Spleen (tissue), 11 donors: ENCODE measurements at regions not wholly inside any gene's neighbourhood (a gene's known extent, or its start where the extent isn't known, plus 50 kb on each side); places are given as distances from the start of the nearest gene placed in this dataset.

Experiments used
- DNase-seq: peaks from one replicate; pipeline ENCODE4 v3.0.0-alpha.2; 2020
- H3K27ac ChIP-seq, 8 donors: fragments of 200-600 bp; sonication (generic) in 7 of 8; 1 replicate in 4 of 8; 2 replicates in 4 of 8; pipeline versions ENCODE4 v1.5.0 to v1.8.0; 2016 to 2021; ENCODE audit warnings: inconsistent platforms in 4 of 8, mild to moderate bottlenecking in 4 of 8, moderate library complexity in 1 of 8
- H3K27me3 ChIP-seq, 7 donors: fragments of 200-600 bp; sonication (generic) in 6 of 7; replicated peaks in 1 of 7; 1 replicate in 4 of 7; 2 replicates in 3 of 7; pipeline versions ENCODE4 v1.5.0 to v1.8.0; 2016 to 2021; ENCODE audit warnings: inconsistent platforms in 3 of 7, mild to moderate bottlenecking in 1 of 7
- H3K36me3 ChIP-seq, 6 donors: fragments of 200-600 bp; sonication (generic) in 5 of 6; 1 replicate in 4 of 6; 2 replicates in 2 of 6; pipeline versions ENCODE4 v1.5.0 to v1.8.0; 2016 to 2021; ENCODE audit warnings: inconsistent platforms in 2 of 6
- H3K4me1 ChIP-seq, 6 donors: fragments of 200-600 bp; sonication (generic) in 5 of 6; 1 replicate in 3 of 6; 2 replicates in 3 of 6; pipeline versions ENCODE4 v1.5.0 to v1.8.0; 2016 to 2021; ENCODE audit warnings: inconsistent platforms in 3 of 6
- H3K4me3 ChIP-seq, 8 donors: fragments of 200-600 bp; sonication (generic) in 7 of 8; 1 replicate in 4 of 8; 2 replicates in 4 of 8; pipeline versions ENCODE4 v1.5.0 to v1.8.0; 2016 to 2021; ENCODE audit warnings: inconsistent platforms in 4 of 8, mild to moderate bottlenecking in 4 of 8, moderate library complexity in 2 of 8
- H3K9me3 ChIP-seq, 8 donors: fragments of 200-600 bp; sonication (generic) in 7 of 8; 1 replicate in 4 of 8; 2 replicates in 4 of 8; pipeline versions ENCODE4 v1.5.0 to v1.8.0; 2016 to 2021; ENCODE audit warnings: inconsistent platforms in 4 of 8
- CTCF ChIP-seq, 11 experiments: fragments of 200-600 bp in 7 of 11; fragments of 450-650 bp in 4 of 11; sonication (generic) in 4 of 11; IDR thresholded peaks in 8 of 11; conservative IDR thresholded peaks in 3 of 11; 1 replicate in 7 of 11; 2 replicates in 4 of 11; pipeline versions ENCODE4 v1.4.0 to v1.8.0; 2016 to 2021; ENCODE audit warnings: antibody characterized with exemption in 11 of 11, inconsistent platforms in 4 of 11, mild to moderate bottlenecking in 1 of 11
- POLR2A ChIP-seq, 3 donors: fragments of 450-650 bp; IDR thresholded peaks; one replicate each; pipeline ENCODE4 v1.5.1; 2017; ENCODE audit warnings: antibody characterized with exemption in 3 of 3, mild to moderate bottlenecking in 1 of 3
- POLR2AphosphoS5 ChIP-seq, 3 donors: sonication (generic); formaldehyde crosslinking; IDR thresholded peaks; one replicate each; pipeline ENCODE4 v1.5.1; 2017; ENCODE audit warnings: antibody characterized with exemption in 3 of 3
- WGBS, 5 donors: extraction: QIAGEN DNeasy Blood & Tissue Kit in 3 of 5; methylation state at CpG; one replicate each; pipeline versions ENCODE4 v1.1.5 to v1.1.7; 2013 to 2018; 5-methylcytosine and 5-hydroxymethylcytosine counted together
- intact Hi-C: fragments of 100-400 bp; cut with DNase I; formaldehyde crosslinking; loops from one replicate; pipeline ENCODE4 v1.15.0; 2023; ENCODE audit warnings: low total_unique reads
- donor health status: healthy with polysubstance abuse.
- donor health status: DM: no; HTN: no; CAD: no; lungs with moderate emphysema.
- donor health status: DM: no; HTN: no; CAD: no.
- donor health status: Bipolar disorder and iron deficiency.
- donor health status: healthy.
- donor health status: DM: no; HTN: no; CAD: no.
- donor health status: DM: yes; HTN: yes; CAD: no.

- Histone ChIP-seq H3K27me3 (no peaks in the 10 kb centered on the region), H3K36me3 (no peaks in the 10 kb centered on the region), H3K4me3 (no peak overlapping the region), H3K9me3 (no peaks in the 10 kb centered on the region), H3K4me1 (no peaks in the 10 kb centered on the region), H3K27ac (no peak overlapping the region)
- intact Hi-C loops = no loop called here
- 63 to 84% (median 67%) methylated on average over 2 of the region's 2 CpGs for WGBS, 5 donors
- no peak for DNase-seq
- no peak for TF ChIP-seq POLR2A (IDR thresholded peaks at IDR 0.05)
- TF ChIP-seq POLR2AphosphoS5 (IDR thresholded peaks at IDR 0.05) = no peak
- TF ChIP-seq CTCF (IDR thresholded peaks at IDR 0.05 in 8 of 11, conservative IDR thresholded peaks at IDR 0.05 in 3 of 11) = no peak
These were observed 817.2 kb upstream of the CADM2 start for GRCh38 chr3:84141571-84141970.

GRCh38 chr3:84165328-84165727, 793.5 kb upstream of the CADM2 start:
- Histone ChIP-seq H3K4me1 (no peaks in the 10 kb centered on the region), H3K36me3 (no peaks in the 10 kb centered on the region), H3K4me3 (no peak overlapping the region), H3K9me3 (peaks cover 0 to 18% (median 11%) of the 10 kb centered on the region in 8 donors), H3K27ac (no peak overlapping the region), H3K27me3 (no peaks in the 10 kb centered on the region)
- TF ChIP-seq CTCF (IDR thresholded peaks at IDR 0.05 in 8 of 11, conservative IDR thresholded peaks at IDR 0.05 in 3 of 11) = no peak
- no peak for TF ChIP-seq POLR2AphosphoS5 (IDR thresholded peaks at IDR 0.05)
- TF ChIP-seq POLR2A (IDR thresholded peaks at IDR 0.05) = no peak
- no peak for DNase-seq
- intact Hi-C loops = no loop called here

GRCh38 chr3:84175449-84175848, 783.3 kb upstream of the CADM2 start:
- TF ChIP-seq POLR2A (IDR thresholded peaks at IDR 0.05) (no peak), POLR2AphosphoS5 (IDR thresholded peaks at IDR 0.05) (no peak), CTCF (IDR thresholded peaks at IDR 0.05 in 8 of 11, conservative IDR thresholded peaks at IDR 0.05 in 3 of 11) (no peak)
- WGBS, 5 donors = 80 to 92% (median 84%) methylated on average over 5 of the region's 5 CpGs
- intact Hi-C loops = no loop called here

GRCh38 chr3:84184937-84185336, 773.9 kb upstream of the CADM2 start:
- Histone ChIP-seq H3K36me3 (no peaks in the 10 kb centered on the region), H3K4me3 (no peak overlapping the region), H3K9me3 (peaks cover 0 to 31% (median 2%) of the 10 kb centered on the region in 8 donors), H3K27me3 (no peaks in the 10 kb centered on the region), H3K27ac (no peak overlapping the region), H3K4me1 (no peaks in the 10 kb centered on the region)
- intact Hi-C loops = no loop called here
- TF ChIP-seq CTCF (IDR thresholded peaks at IDR 0.05 in 8 of 11, conservative IDR thresholded peaks at IDR 0.05 in 3 of 11) (no peak), POLR2AphosphoS5 (IDR thresholded peaks at IDR 0.05) (no peak), POLR2A (IDR thresholded peaks at IDR 0.05) (no peak)
- 53 to 74% (median 64%) methylated on average over 2 of the region's 2 CpGs for WGBS, 5 donors
- no peak for DNase-seq

More at GRCh38 chr3:84175449-84175848, 783.3 kb upstream of the CADM2 start:
- Histone ChIP-seq H3K27me3 (no peaks in the 10 kb centered on the region), H3K27ac (no peak overlapping the region), H3K9me3 (peaks cover 0 to 42% (median 15%) of the 10 kb centered on the region in 8 donors), H3K4me3 (no peak overlapping the region), H3K36me3 (no peaks in the 10 kb centered on the region), H3K4me1 (no peaks in the 10 kb centered on the region)
- DNase-seq = no peak
